Erythroblast (primary cell): ENCODE measurements at regions not wholly inside any gene's neighbourhood (a gene's known extent, or its start where the extent isn't known, plus 50 kb on each side); places are given as distances from the start of the nearest gene placed in this dataset.

Experiments used
- GATA1 ChIP-seq: IDR thresholded peaks from 2 replicates; pipeline ENCODE4 v1.6.1; 2011; ENCODE audit warnings: low read depth, mild to moderate bottlenecking, control low read depth, low read length, moderate library complexity
- POLR2A ChIP-seq: IDR thresholded peaks from 2 replicates; pipeline ENCODE4 v1.6.1; 2011; ENCODE audit warnings: mild to moderate bottlenecking, low read length

DNA sequence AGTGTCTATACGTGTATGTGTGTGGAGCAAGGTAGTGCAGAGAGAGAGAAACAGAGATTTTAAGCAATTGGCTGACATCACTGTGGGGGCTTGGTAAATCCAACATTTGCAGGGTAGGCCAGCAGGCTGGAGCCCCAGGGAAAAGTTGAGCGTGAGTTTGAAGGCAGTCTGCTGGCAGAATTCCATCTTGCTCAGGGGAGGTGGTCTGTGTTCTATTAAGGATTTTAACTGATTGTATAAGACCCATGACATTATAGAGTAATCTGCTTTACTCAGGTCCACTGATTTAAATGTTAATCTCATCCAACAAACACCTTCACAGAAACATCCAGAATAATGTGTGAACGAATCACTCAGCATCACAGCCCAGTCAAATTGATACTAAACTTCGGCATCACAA lies 912.9 kb downstream of the GRM8 start:
- TF ChIP-seq POLR2A (no peak), GATA1 (no peak)
